ENCODE measurements at regions not wholly inside any gene's neighbourhood (a gene's known extent, or its start where the extent isn't known, plus 50 kb on each side); places are given as distances from the start of the nearest gene placed in this dataset.

DNA sequence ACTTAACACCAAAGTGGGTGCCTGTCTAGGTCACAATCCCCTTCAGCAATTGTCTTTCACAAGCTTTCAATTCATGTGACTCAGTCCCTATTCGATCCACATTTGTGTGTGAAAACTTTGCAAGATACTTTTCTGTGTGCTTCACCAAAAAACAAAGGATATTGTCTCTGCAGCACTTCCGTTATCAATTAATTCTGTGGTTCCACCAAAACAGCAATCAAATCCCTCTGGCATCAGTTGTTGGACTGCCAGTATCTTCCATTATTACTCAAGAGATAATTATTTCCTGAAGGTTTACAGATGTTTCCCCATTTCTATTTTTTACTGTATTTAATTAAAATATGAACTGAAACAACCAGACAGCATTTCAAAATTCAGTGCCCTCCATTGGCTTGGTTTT is 481.4 kb downstream of the SUCLA2 start:
- no peak for TF ChIP-seq HNF4G (IDR thresholded peaks at IDR 0.05)
- TF ChIP-seq GABPA (IDR thresholded peaks at IDR 0.05 in 1 of 2, conservative IDR thresholded peaks at IDR 0.05 in 1 of 2), result no peak
